ENCODE measurements at regions not wholly inside any gene's neighbourhood (a gene's known extent, or its start where the extent isn't known, plus 50 kb on each side); places are given as distances from the start of the nearest gene placed in this dataset.

DNA sequence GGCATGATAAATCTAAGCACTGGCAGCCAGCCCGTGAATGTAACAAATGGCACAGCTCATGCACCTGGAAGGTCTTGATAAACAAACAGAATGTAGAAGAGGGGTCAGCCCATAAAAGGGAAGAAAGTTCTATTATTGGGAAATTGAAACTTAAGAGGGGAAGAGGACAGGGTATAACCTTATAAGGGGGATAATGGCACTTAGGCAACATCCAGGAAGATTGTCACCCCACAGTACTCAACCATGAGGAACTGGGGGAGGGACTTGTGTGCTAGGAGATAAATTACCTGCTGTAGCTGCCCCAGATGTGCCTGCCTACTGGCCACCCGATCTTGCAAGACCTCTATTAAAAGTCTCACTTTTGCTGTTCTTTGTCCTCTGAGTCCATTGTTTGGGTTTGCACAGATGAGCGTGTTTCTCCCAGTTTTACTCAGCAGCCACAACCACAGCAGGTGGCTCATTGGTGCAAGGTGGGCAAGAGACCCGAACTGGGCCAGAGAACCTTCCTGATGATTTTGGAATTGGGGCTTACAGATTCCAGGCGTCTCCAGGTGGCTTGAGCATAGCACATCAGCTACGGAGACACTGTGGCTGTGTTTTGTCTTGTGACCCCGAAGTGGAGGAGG, 79.0 kb upstream of the TAF1B start:
- ATAC-seq (no peak), DNase-seq (no peak)
- TF ChIP-seq, protein P1, sequence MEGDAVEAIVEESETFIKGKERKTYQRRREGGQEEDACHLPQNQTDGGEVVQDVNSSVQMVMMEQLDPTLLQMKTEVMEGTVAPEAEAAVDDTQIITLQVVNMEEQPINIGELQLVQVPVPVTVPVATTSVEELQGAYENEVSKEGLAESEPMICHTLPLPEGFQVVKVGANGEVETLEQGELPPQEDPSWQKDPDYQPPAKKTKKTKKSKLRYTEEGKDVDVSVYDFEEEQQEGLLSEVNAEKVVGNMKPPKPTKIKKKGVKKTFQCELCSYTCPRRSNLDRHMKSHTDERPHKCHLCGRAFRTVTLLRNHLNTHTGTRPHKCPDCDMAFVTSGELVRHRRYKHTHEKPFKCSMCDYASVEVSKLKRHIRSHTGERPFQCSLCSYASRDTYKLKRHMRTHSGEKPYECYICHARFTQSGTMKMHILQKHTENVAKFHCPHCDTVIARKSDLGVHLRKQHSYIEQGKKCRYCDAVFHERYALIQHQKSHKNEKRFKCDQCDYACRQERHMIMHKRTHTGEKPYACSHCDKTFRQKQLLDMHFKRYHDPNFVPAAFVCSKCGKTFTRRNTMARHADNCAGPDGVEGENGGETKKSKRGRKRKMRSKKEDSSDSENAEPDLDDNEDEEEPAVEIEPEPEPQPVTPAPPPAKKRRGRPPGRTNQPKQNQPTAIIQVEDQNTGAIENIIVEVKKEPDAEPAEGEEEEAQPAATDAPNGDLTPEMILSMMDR (IDR thresholded peaks at IDR 0.05), result no peak
- TF ChIP-seq POLR2A (IDR thresholded peaks at IDR 0.05), result no peak
- Histone ChIP-seq H3K27ac (no peak overlapping the region), H3K36me3 (no peaks in the 10 kb centered on the region), H3K9me3 (no peaks in the 10 kb centered on the region), H3K27me3 (no peaks in the 10 kb centered on the region), H3K4me1 (no peaks in the 10 kb centered on the region), H3K4me3 (no peak overlapping the region)
- 67% methylated on average over 5 of the region's 7 CpGs for WGBS (ENCODE audit: insufficient coverage, low coverage, low lambda C conversion rate, missing lambda C conversion rate)
- intact Hi-C loops (cut with DNase I), result no loop called here

DNA sequence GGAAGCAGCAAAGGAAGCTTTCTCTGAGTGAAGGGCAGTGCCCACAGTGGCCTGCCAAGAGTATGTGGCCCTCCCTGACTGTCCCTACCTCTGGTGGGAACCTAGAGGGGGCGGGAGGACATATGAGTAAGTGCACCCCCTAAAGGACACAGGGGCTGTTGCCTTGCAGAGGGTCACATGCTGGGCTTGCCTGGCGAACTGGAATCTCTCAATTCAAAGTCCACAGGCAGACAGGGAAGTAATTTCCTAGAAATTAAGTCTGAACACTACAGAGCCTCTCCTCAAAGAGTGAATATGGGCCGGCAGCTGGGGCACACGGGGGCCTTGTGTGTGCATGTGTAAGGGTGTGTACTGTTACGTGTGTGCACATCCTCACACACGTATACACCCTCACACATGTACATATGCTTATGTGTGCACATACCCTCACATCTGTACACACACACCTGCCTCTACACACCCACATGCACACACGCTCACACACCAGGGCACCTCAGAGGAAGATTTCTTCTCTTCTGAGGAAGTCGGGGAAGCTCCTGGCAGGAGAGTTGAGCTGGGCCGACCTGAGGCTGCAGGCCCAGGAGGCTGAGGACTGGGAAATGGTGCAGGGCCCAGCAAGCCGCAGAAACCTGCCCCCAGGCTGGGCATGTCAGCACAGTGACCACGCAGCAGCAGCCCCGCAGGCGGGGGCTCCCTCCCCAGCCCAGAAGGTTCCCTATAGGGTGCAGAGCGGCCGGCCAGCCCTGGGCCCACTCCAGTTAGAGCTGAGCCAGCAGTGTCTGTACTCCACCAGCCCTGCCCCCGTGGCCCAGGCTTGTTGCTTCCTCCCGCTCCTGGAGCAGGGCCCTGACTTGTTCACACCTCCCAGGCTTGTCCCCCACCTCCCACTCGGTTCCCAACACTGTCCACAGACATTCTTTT, 77.4 kb upstream of the TAF1B start:
- H3K27me3 ChIP-seq, result no peaks in the 10 kb centered on the region
- H3K36me3 ChIP-seq, result no peaks in the 10 kb centered on the region
- H3K9me3 ChIP-seq, result no peaks in the 10 kb centered on the region
- H3K4me3 ChIP-seq, result no peak overlapping the region
- no peak overlapping the region for H3K27ac ChIP-seq
- ATAC-seq, result peak; percentile 36 to 72 (median 52)
- WGBS (ENCODE audit: insufficient coverage, low coverage, low lambda C conversion rate, missing lambda C conversion rate), result no CpG with 5 or more reads among the region's 18 CpGs
- intact Hi-C loops (cut with DNase I), result no loop called here
- TF ChIP-seq POLR2A (IDR thresholded peaks at IDR 0.05), result no peak
- TF ChIP-seq, protein P1 (IDR thresholded peaks at IDR 0.05), result no peak
- H3K4me1 ChIP-seq, result peaks cover 0 to 2% (median 0%) of the 10 kb centered on the region in 4 donors
- no peak for DNase-seq

DNA sequence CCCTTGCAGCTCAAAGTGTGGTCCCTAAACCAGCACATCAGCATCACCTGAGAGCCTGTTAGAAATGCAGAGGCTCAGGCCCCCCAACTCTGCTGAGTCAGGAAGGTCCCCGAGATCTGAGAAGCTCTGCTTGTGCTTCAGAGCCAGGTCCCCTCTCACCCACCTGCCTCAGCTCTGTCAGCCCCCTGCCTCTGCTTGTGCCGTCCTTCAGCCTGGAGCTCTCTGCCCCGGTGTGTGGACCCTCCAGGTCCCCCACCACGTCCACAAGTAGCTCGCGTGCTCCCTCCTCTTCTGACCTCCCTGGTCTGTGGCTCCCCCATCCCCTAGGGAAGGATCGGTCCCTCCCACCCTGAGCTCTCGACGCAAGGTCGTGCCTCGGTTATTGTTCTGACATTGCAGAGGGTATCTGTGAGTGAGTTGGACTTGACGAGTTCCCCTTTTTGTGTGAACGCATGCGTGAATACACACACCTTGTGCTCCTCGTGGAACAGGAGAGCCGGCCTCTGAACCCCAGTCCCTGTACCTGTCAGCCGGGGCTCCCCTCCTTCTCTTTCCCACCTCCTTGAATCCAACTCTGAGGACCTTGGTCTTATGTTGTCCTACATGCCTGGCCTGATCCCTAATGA, 75.5 kb upstream of the TAF1B start:
- H3K36me3 ChIP-seq, result no peaks in the 10 kb centered on the region
- no peaks in the 10 kb centered on the region for H3K27me3 ChIP-seq
- no peak overlapping the region for H3K4me3 ChIP-seq
- 97% methylated on average over 6 of the region's 17 CpGs for WGBS (ENCODE audit: insufficient coverage, low coverage, low lambda C conversion rate, missing lambda C conversion rate)
- DNase-seq (no peak), ATAC-seq (no peak)
- H3K9me3 ChIP-seq, result no peaks in the 10 kb centered on the region
- peaks cover 0 to 2% (median 0%) of the 10 kb centered on the region in 4 donors for H3K4me1 ChIP-seq
- intact Hi-C loops (cut with DNase I), result no loop called here
- TF ChIP-seq, protein P1 (IDR thresholded peaks at IDR 0.05), result no peak
- TF ChIP-seq POLR2A (IDR thresholded peaks at IDR 0.05), result no peak
- no peak overlapping the region for H3K27ac ChIP-seq

DNA sequence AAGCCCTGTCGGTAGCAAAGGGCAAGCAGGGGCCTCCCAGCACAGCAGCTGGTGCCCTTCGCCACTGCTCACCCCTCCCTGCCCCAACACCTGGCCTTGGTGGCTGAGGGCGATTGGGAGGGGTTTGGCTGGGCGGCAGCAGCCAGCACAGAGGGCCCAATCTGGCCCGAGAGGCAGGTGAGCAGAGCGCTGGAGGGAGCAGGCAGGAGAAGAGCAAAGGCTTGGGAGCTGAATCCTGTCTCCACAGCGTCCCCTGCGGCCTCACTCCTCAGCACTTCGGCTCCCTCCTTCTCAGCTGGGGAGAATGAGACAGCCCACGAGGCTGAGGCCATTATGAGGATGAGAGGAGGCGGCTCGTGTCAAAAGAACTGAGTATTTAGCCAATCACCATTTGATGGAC, 74.9 kb upstream of the TAF1B start:
- WGBS (ENCODE audit: insufficient coverage, low coverage, low lambda C conversion rate, missing lambda C conversion rate), result 39% methylated on average over 6 of the region's 12 CpGs
- Histone ChIP-seq H3K27ac (no peak overlapping the region), H3K27me3 (no peaks in the 10 kb centered on the region), H3K4me1 (peaks cover 0 to 2% (median 0%) of the 10 kb centered on the region in 4 donors), H3K36me3 (no peaks in the 10 kb centered on the region), H3K4me3 (no peak overlapping the region), H3K9me3 (no peaks in the 10 kb centered on the region)
- intact Hi-C loops (cut with DNase I), result no loop called here
- no peak for DNase-seq
- TF ChIP-seq, protein P1 (IDR thresholded peaks at IDR 0.05), result no peak
- TF ChIP-seq POLR2A (IDR thresholded peaks at IDR 0.05), result no peak
- no peak for ATAC-seq

Measured in right lobe of liver (tissue), 6 donors.